SK-N-SH (cell line): ENCODE measurements at regions not wholly inside any gene's neighbourhood (a gene's known extent, or its start where the extent isn't known, plus 50 kb on each side); places are given as distances from the start of the nearest gene placed in this dataset.

Experiments
- EP300 ChIP-seq, 2 experiments: IDR thresholded peaks; 2 replicates each; pipeline versions ENCODE4 v1.4.0 to v1.6.1; 2012; ENCODE audit warnings: borderline replicate concordance in 1 of 2, low read depth in 1 of 2, low read length in 1 of 2
- EZH2phosphoT487 ChIP-seq: fragments of 200-600 bp; sonication (generic); IDR thresholded peaks from 2 replicates; pipeline ENCODE4 v1.6.1; 2017; ENCODE audit warnings: low read depth, mixed run types, mild to moderate bottlenecking, antibody characterized with exemption, moderate library complexity, borderline replicate concordance
- GABPA ChIP-seq: IDR thresholded peaks from 2 replicates; pipeline ENCODE4 v1.4.0; 2012; ENCODE audit warnings: low read depth, mild to moderate bottlenecking
- RAD21 ChIP-seq: IDR thresholded peaks from 2 replicates; pipeline ENCODE4 v1.6.1; 2012; ENCODE audit warnings: mild to moderate bottlenecking, low read length
- RCOR1 ChIP-seq: fragments of 150-350 bp; IDR thresholded peaks from 2 replicates; pipeline ENCODE4 v1.6.1; 2017; ENCODE audit warnings: antibody characterized with exemption, low read length
- TAF1 ChIP-seq: IDR thresholded peaks from 2 replicates; pipeline ENCODE4 v1.6.1; 2012; ENCODE audit warnings: low read depth, mild to moderate bottlenecking, low read length, moderate library complexity, borderline replicate concordance
- TCF12 ChIP-seq: IDR thresholded peaks from 2 replicates; pipeline ENCODE4 v1.4.0; 2012
- YY1 ChIP-seq: IDR thresholded peaks from 2 replicates; pipeline ENCODE4 v1.4.0; 2012; ENCODE audit warnings: low read depth, mild to moderate bottlenecking
- TF ChIP-seq, protein P1 (sequence below): fragments of 200-600 bp; sonication (generic); IDR thresholded peaks from 2 replicates; pipeline ENCODE4 v1.6.1; 2017; ENCODE audit warnings: antibody characterized with exemption, mild to moderate bottlenecking, moderate library complexity
- TF ChIP-seq, protein P2 (sequence below): IDR thresholded peaks from 2 replicates; pipeline ENCODE4 v1.6.1; 2012; ENCODE audit warnings: mild to moderate bottlenecking, low read depth, low read length, moderate library complexity

DNA sequence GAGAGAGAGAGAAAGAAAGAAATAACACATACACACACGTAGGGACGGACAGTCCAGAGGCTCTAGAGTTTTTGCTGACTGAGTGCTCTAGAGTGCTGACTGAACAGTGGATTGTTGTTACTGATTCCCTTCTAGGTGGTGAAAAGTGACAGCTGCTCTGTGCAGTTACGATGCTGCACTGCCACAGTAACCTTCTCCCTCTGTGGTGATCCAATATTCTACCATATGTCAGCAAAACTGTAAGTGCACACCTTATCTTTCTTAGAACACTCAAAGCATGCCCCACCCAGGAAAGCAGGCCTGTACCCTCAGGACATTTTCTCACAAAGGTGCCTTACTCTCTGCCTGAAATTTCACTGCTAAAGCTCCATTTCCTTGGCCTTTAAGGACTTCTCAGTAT is 1023.5 kb downstream of the TYW1 start:
- TF ChIP-seq, protein P1, sequence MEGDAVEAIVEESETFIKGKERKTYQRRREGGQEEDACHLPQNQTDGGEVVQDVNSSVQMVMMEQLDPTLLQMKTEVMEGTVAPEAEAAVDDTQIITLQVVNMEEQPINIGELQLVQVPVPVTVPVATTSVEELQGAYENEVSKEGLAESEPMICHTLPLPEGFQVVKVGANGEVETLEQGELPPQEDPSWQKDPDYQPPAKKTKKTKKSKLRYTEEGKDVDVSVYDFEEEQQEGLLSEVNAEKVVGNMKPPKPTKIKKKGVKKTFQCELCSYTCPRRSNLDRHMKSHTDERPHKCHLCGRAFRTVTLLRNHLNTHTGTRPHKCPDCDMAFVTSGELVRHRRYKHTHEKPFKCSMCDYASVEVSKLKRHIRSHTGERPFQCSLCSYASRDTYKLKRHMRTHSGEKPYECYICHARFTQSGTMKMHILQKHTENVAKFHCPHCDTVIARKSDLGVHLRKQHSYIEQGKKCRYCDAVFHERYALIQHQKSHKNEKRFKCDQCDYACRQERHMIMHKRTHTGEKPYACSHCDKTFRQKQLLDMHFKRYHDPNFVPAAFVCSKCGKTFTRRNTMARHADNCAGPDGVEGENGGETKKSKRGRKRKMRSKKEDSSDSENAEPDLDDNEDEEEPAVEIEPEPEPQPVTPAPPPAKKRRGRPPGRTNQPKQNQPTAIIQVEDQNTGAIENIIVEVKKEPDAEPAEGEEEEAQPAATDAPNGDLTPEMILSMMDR = no peak
- TF ChIP-seq EP300 (IDR thresholded peaks at IDR 0.05; ENCODE audit: borderline replicate concordance in 1 of 2, low read depth in 1 of 2, low read length in 1 of 2) = no peak
- TF ChIP-seq YY1 = no peak
- TF ChIP-seq RAD21 = no peak
- TF ChIP-seq RCOR1 = no peak
- no peak for TF ChIP-seq TAF1
- TF ChIP-seq TCF12 = no peak
- no peak for TF ChIP-seq EZH2phosphoT487
- TF ChIP-seq, protein P2, sequence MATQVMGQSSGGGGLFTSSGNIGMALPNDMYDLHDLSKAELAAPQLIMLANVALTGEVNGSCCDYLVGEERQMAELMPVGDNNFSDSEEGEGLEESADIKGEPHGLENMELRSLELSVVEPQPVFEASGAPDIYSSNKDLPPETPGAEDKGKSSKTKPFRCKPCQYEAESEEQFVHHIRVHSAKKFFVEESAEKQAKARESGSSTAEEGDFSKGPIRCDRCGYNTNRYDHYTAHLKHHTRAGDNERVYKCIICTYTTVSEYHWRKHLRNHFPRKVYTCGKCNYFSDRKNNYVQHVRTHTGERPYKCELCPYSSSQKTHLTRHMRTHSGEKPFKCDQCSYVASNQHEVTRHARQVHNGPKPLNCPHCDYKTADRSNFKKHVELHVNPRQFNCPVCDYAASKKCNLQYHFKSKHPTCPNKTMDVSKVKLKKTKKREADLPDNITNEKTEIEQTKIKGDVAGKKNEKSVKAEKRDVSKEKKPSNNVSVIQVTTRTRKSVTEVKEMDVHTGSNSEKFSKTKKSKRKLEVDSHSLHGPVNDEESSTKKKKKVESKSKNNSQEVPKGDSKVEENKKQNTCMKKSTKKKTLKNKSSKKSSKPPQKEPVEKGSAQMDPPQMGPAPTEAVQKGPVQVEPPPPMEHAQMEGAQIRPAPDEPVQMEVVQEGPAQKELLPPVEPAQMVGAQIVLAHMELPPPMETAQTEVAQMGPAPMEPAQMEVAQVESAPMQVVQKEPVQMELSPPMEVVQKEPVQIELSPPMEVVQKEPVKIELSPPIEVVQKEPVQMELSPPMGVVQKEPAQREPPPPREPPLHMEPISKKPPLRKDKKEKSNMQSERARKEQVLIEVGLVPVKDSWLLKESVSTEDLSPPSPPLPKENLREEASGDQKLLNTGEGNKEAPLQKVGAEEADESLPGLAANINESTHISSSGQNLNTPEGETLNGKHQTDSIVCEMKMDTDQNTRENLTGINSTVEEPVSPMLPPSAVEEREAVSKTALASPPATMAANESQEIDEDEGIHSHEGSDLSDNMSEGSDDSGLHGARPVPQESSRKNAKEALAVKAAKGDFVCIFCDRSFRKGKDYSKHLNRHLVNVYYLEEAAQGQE = no peak
- no peak for TF ChIP-seq GABPA
